Liver (tissue), 8 donors: ENCODE measurements at regions not wholly inside any gene's neighbourhood (a gene's known extent, or its start where the extent isn't known, plus 50 kb on each side); places are given as distances from the start of the nearest gene placed in this dataset.
"Not testable (repeated sequence)": the region's sequence is repeated elsewhere in the genome, so short reads cannot be mapped to it uniquely, and the experiment has no call there.

Experiments used
- DNase-seq: peaks from one replicate; pipeline ENCODE4 v3.0.0-alpha.2; 2017; ENCODE audit warnings: low spot score
- H3K27ac ChIP-seq, 2 donors: one replicate each; pipeline ENCODE4 v1.7.0; 2013; ENCODE audit warnings: inconsistent platforms in 2 of 2, low read length in 2 of 2, control low read depth in 1 of 2, low read depth in 1 of 2, mild to moderate bottlenecking in 1 of 2
- H3K27me3 ChIP-seq, 4 donors: one replicate each; pipeline versions ENCODE4 v1.6.1 to v1.7.0; 2013; ENCODE audit warnings: low read length in 3 of 4, inconsistent platforms in 1 of 4, mild to moderate bottlenecking in 1 of 4, moderate library complexity in 1 of 4; ENCODE audit not compliant: control insufficient read depth in 4 of 4, insufficient read depth in 4 of 4
- H3K36me3 ChIP-seq, 4 donors: one replicate each; pipeline versions ENCODE4 v1.6.1 to v1.7.0; 2013; ENCODE audit warnings: low read length in 3 of 4, mild to moderate bottlenecking in 3 of 4, low read depth in 1 of 4, moderate library complexity in 1 of 4; ENCODE audit not compliant: control insufficient read depth in 4 of 4, insufficient read depth in 3 of 4
- H3K4me1 ChIP-seq, 4 donors: one replicate each; pipeline versions ENCODE4 v1.6.1 to v1.7.0; 2013; ENCODE audit warnings: low read length in 3 of 4, mild to moderate bottlenecking in 3 of 4, moderate library complexity in 1 of 4; ENCODE audit not compliant: control insufficient read depth in 4 of 4, insufficient read depth in 4 of 4
- H3K4me3 ChIP-seq, 3 donors: one replicate each; pipeline versions ENCODE4 v1.6.1 to v1.7.0; 2013; ENCODE audit warnings: low read length in 3 of 3, control low read depth in 1 of 3, low read depth in 1 of 3, mild to moderate bottlenecking in 1 of 3
- H3K9ac ChIP-seq, 2 donors: one replicate each; pipeline ENCODE4 v1.7.0; 2013; ENCODE audit warnings: low read length in 2 of 2, mild to moderate bottlenecking in 2 of 2, moderate library complexity in 2 of 2, control low read depth in 1 of 2, low read depth in 1 of 2
- H3K9me3 ChIP-seq, 4 donors: one replicate each; pipeline versions ENCODE4 v1.6.1 to v1.7.0; 2013; ENCODE audit warnings: low read length in 3 of 4; ENCODE audit not compliant: control insufficient read depth in 4 of 4
- CTCF ChIP-seq: fragments of 150-350 bp; IDR thresholded peaks from 2 replicates; pipeline ENCODE4 v1.5.1; 2017; ENCODE audit warnings: improper control_type of control experiment, low read depth, low read length; ENCODE audit not compliant: missing input control
- EGR1 ChIP-seq, 2 donors: IDR thresholded peaks; 2 replicates each; pipeline ENCODE4 v1.6.1; 2016 to 2018; ENCODE audit warnings: antibody characterized with exemption in 2 of 2, low read depth in 2 of 2
- FOXA1 ChIP-seq: IDR thresholded peaks from 2 replicates; pipeline ENCODE4 v1.6.1; 2016; ENCODE audit warnings: antibody characterized with exemption
- FOXA2 ChIP-seq: IDR thresholded peaks from 2 replicates; pipeline ENCODE4 v1.6.1; 2016; ENCODE audit warnings: antibody characterized with exemption
- GABPA ChIP-seq, 2 donors: IDR thresholded peaks in 1 of 2; conservative IDR thresholded peaks in 1 of 2; 2 replicates each; pipeline ENCODE4 v1.6.1; 2016; ENCODE audit warnings: antibody characterized with exemption in 2 of 2, mild to moderate bottlenecking in 1 of 2, moderate library complexity in 1 of 2
- HNF4A ChIP-seq, 2 donors: conservative IDR thresholded peaks; 2 replicates each; pipeline ENCODE4 v1.6.1; 2016; ENCODE audit warnings: antibody characterized with exemption in 2 of 2, mild to moderate bottlenecking in 2 of 2
- HNF4G ChIP-seq: IDR thresholded peaks from 2 replicates; pipeline ENCODE4 v1.6.1; 2016; ENCODE audit warnings: antibody characterized with exemption
- JUND ChIP-seq, 2 donors: IDR thresholded peaks; 2 replicates each; pipeline ENCODE4 v1.6.1; 2016; ENCODE audit warnings: antibody characterized with exemption in 2 of 2
- NR2F2 ChIP-seq: IDR thresholded peaks from 2 replicates; pipeline ENCODE4 v1.6.1; 2016; ENCODE audit warnings: antibody characterized with exemption
- RAD21 ChIP-seq, 2 donors: IDR thresholded peaks; 2 replicates each; pipeline ENCODE4 v1.6.1; 2016; ENCODE audit warnings: antibody characterized with exemption in 2 of 2, mild to moderate bottlenecking in 2 of 2
- RXRA ChIP-seq, 2 donors: IDR thresholded peaks; 2 replicates each; pipeline ENCODE4 v1.6.1; 2017 to 2018; ENCODE audit warnings: antibody characterized with exemption in 2 of 2, mild to moderate bottlenecking in 1 of 2
- SP1 ChIP-seq: IDR thresholded peaks from 2 replicates; pipeline ENCODE4 v1.6.1; 2018; ENCODE audit warnings: antibody characterized with exemption, mild to moderate bottlenecking
- TAF1 ChIP-seq: conservative IDR thresholded peaks from 2 replicates; pipeline ENCODE4 v1.6.1; 2016; ENCODE audit warnings: antibody characterized with exemption, mild to moderate bottlenecking
- WGBS: extraction: QIAGEN DNeasy Blood & Tissue Kit; methylation state at CpG from one replicate; pipeline ENCODE4 v1.1.7; 2013; 5-methylcytosine and 5-hydroxymethylcytosine counted together
- TF ChIP-seq, protein P1 (sequence below): IDR thresholded peaks from 2 replicates; pipeline ENCODE4 v1.6.1; 2016; ENCODE audit warnings: antibody characterized with exemption, mild to moderate bottlenecking
- TF ChIP-seq, protein P2 (sequence below): IDR thresholded peaks from 2 replicates; pipeline ENCODE4 v1.6.1; 2016; ENCODE audit warnings: antibody characterized with exemption
- TF ChIP-seq, protein P3 (sequence below): IDR thresholded peaks from 2 replicates; pipeline ENCODE4 v1.6.1; 2016; ENCODE audit warnings: antibody characterized with exemption
- donor health status: healthy.
- donor health status: healthy.
- donor health status: healthy.
- donor health status: healthy.
- donor health status: healthy.

DNA sequence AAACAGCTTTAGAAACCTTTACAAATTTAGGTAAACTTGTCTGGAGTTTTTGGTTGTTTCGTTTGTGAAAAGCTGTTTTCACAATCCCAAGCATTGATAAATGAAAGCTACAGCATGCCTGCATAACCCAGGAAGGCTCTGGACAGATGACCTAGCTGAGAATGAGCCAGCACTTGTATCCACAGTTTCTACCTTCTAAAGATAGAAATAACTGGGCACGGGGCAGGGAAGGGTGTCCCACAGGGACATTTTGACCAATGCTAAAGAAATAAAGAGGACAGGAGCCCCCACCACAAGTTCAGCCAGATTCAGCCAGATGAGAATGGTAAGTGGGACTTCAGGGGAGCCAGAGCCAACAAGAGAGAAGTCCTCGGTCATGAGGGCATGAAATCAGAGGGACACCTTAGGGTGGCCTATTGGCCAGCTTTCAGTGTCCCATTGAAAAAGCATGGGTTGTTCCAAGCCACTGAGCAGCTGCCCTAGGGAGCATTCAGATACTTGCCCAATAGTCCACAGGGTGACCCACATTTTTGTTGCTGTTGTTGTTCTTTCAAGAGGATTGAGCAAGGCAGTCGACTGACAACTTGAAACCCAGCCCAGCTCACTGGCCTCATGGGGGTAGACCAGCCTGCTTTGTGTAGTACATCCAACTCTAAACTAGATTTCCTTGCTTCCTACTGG lies 140.3 kb upstream of the NUDT4 start (continued):
- TF ChIP-seq, protein P1, sequence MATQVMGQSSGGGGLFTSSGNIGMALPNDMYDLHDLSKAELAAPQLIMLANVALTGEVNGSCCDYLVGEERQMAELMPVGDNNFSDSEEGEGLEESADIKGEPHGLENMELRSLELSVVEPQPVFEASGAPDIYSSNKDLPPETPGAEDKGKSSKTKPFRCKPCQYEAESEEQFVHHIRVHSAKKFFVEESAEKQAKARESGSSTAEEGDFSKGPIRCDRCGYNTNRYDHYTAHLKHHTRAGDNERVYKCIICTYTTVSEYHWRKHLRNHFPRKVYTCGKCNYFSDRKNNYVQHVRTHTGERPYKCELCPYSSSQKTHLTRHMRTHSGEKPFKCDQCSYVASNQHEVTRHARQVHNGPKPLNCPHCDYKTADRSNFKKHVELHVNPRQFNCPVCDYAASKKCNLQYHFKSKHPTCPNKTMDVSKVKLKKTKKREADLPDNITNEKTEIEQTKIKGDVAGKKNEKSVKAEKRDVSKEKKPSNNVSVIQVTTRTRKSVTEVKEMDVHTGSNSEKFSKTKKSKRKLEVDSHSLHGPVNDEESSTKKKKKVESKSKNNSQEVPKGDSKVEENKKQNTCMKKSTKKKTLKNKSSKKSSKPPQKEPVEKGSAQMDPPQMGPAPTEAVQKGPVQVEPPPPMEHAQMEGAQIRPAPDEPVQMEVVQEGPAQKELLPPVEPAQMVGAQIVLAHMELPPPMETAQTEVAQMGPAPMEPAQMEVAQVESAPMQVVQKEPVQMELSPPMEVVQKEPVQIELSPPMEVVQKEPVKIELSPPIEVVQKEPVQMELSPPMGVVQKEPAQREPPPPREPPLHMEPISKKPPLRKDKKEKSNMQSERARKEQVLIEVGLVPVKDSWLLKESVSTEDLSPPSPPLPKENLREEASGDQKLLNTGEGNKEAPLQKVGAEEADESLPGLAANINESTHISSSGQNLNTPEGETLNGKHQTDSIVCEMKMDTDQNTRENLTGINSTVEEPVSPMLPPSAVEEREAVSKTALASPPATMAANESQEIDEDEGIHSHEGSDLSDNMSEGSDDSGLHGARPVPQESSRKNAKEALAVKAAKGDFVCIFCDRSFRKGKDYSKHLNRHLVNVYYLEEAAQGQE = peak; percentile 82
- TF ChIP-seq RAD21 (IDR thresholded peaks at IDR 0.05) = peak; percentile 68 to 73
- TF ChIP-seq FOXA2 = peak; percentile 73
- TF ChIP-seq, protein P2, sequence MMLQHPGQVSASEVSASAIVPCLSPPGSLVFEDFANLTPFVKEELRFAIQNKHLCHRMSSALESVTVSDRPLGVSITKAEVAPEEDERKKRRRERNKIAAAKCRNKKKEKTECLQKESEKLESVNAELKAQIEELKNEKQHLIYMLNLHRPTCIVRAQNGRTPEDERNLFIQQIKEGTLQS = no peak
- TF ChIP-seq NR2F2 = peak; percentile 30

DNA sequence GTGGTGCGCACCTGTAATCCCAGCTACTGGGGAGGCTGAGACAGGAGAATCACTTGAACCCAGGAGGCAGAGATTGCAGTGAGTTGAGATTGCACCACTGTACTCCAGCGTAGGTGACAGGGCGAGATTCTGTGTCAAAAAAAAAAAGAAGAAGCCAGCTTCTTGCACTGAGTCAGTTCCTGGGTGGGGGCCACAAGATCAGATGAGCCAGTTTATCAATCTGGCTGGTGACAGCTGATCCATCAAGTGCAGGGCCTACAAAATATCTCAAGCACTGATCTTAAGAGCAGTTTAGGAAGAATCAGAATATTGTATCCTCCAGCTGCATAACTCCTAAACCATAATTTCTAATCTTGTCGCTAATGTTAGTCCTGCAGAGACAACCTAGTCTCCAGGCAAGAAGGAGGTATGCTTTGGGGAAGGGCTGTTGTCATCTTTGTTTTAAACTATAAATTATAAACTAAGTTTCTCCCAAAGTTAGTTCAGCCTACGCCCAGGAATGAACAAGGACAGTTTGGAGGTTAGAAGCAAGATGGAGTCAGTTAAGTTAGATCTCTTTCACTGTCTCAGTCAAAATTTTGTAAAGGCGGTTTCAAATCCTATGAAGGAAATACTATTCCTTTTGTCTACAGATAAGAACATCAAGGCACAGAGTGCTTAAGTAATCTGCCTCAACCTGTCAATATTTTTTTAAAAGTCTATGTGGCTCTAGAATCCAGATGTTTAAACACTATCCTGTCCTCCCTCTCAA lies 139.0 kb upstream of the NUDT4 start:
- H3K9me3 ChIP-seq, H3K4me1 ChIP-seq, H3K27ac ChIP-seq, DNase-seq, H3K36me3 ChIP-seq, H3K9ac ChIP-seq, H3K27me3 ChIP-seq, H3K4me3 ChIP-seq: not testable (repeated sequence)
- 95% methylated on average over 6 of the region's 6 CpGs for WGBS

- H3K36me3 ChIP-seq = not testable (repeated sequence)
- 94% methylated on average over 2 of the region's 2 CpGs for WGBS
- H3K4me1 ChIP-seq = peaks cover 3 to 14% (median 9%) of the 10 kb centered on the region in 4 donors
These were observed 137.9 kb upstream of the NUDT4 start for GRCh38 chr12:93239789-93240188.

GRCh38 chr12:93242154-93242972 lies 135.4 kb upstream of the NUDT4 start:
- Histone ChIP-seq H3K36me3 (no peaks in the 10 kb centered on the region), H3K9ac (no peak overlapping the region), H3K9me3 (no peaks in the 10 kb centered on the region), H3K4me3 (no peak overlapping the region), H3K27me3 (no peaks in the 10 kb centered on the region), H3K27ac (no peak overlapping the region), H3K4me1 (peaks cover 0 to 12% (median 7%) of the 10 kb centered on the region in 4 donors)
- TF ChIP-seq SP1 = no peak
- no peak for TF ChIP-seq TAF1
- TF ChIP-seq EGR1 (IDR thresholded peaks at IDR 0.05; ENCODE audit: low read depth in 2 of 2) = no peak
- no peak for TF ChIP-seq JUND (IDR thresholded peaks at IDR 0.05)
- TF ChIP-seq FOXA2 = no peak
- TF ChIP-seq, protein P2 = no peak
- TF ChIP-seq HNF4A (conservative IDR thresholded peaks at IDR 0.05) = no peak
- TF ChIP-seq HNF4G = no peak
- no peak for TF ChIP-seq GABPA (IDR thresholded peaks at IDR 0.05 in 1 of 2, conservative IDR thresholded peaks at IDR 0.05 in 1 of 2)
- TF ChIP-seq FOXA1 = no peak
- TF ChIP-seq NR2F2 = no peak
- TF ChIP-seq, protein P3, sequence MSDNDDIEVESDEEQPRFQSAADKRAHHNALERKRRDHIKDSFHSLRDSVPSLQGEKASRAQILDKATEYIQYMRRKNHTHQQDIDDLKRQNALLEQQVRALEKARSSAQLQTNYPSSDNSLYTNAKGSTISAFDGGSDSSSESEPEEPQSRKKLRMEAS = no peak
- TF ChIP-seq RXRA (IDR thresholded peaks at IDR 0.05) = no peak
- TF ChIP-seq CTCF = no peak
- DNase-seq = no peak
- 71% methylated on average over 6 of the region's 6 CpGs for WGBS

More at GRCh38 chr12:93239789-93240188, 137.9 kb upstream of the NUDT4 start:
- not testable (repeated sequence) for H3K4me3 ChIP-seq, H3K27me3 ChIP-seq, H3K9ac ChIP-seq, H3K27ac ChIP-seq, H3K9me3 ChIP-seq, DNase-seq
